SK-N-SH (cell line): ENCODE measurements at regions not wholly inside any gene's neighbourhood (a gene's known extent, or its start where the extent isn't known, plus 50 kb on each side); places are given as distances from the start of the nearest gene placed in this dataset.

ENCODE experiments used
- CTCF ChIA-PET: fragments of 300-600, 350-600 bp; formaldehyde crosslinking; extraction: SDS; loops from one replicate; lab custom pipeline; 2021; lab: Yijun Ruan, JAX
- POLR2A ChIA-PET: fragments of 350-600 bp; sonication (Branson Sonifier 250); formaldehyde crosslinking; extraction: SDS; loops from one replicate; lab custom pipeline; 2020; ENCODE audit warnings: antibody characterized with exemption, inconsistent platforms; lab: Yijun Ruan, JAX
- DNase-seq: peaks from one replicate; pipeline ENCODE4 v3.0.0; 2012
- H2AFZ ChIP-seq: fragments of 200-600 bp; sonication (generic); 2 replicates; pipeline ENCODE4 v1.8.1; 2016; ENCODE audit warnings: antibody characterized with exemption, mild to moderate bottlenecking, low read depth
- H3F3A ChIP-seq: fragments of 200-600 bp; sonication (generic); replicated peaks from 2 replicates; pipeline ENCODE3; 2016; ENCODE audit warnings: antibody characterized with exemption, mild to moderate bottlenecking; ENCODE audit not compliant: insufficient read depth
- H3K27ac ChIP-seq, 2 experiments: fragments of 200-500 bp in 1 of 2; fragments of 200-600 bp in 1 of 2; sonication (Bioruptor generic) in 1 of 2; sonication (generic), shearing (Covaris generic) in 1 of 2; 2 replicates each; pipeline versions ENCODE4 v1.5.1 to v1.6.1; 2014 to 2016; ENCODE audit warnings: low read depth in 2 of 2, inconsistent platforms in 1 of 2, low read length in 1 of 2, mild to moderate bottlenecking in 1 of 2, mixed read lengths in 1 of 2
- H3K27me3 ChIP-seq: fragments of 200-600 bp; sonication (generic), shearing (Covaris generic); 2 replicates; pipeline ENCODE4 v1.6.1; 2016; ENCODE audit warnings: mixed run types; ENCODE audit not compliant: insufficient read depth
- H3K36me3 ChIP-seq, 2 experiments: fragments of 200-500 bp in 1 of 2; fragments of 200-600 bp in 1 of 2; sonication (Bioruptor generic) in 1 of 2; sonication (generic) in 1 of 2; replicated peaks in 1 of 2; 2 replicates each; pipeline versions ENCODE3 to v1.5.1; 2014 to 2016; ENCODE audit warnings: low read length in 1 of 2, mild to moderate bottlenecking in 1 of 2; ENCODE audit not compliant: insufficient read depth in 2 of 2, control insufficient read depth in 1 of 2
- H3K4me1 ChIP-seq, 2 experiments: fragments of 200-500 bp in 1 of 2; fragments of 200-600 bp in 1 of 2; sonication (Bioruptor generic) in 1 of 2; sonication (generic), shearing (Covaris generic) in 1 of 2; 2 replicates each; pipeline versions ENCODE4 v1.5.1 to v1.6.1; 2014 to 2016; ENCODE audit warnings: low read depth in 1 of 2, low read length in 1 of 2, mixed run types in 1 of 2; ENCODE audit not compliant: insufficient read depth in 2 of 2, control insufficient read depth in 1 of 2
- H3K4me2 ChIP-seq: fragments of 200-600 bp; sonication (generic), shearing (Covaris generic); 2 replicates; pipeline ENCODE4 v1.6.1; 2017; ENCODE audit warnings: mixed run types
- H3K4me3 ChIP-seq, 2 experiments: fragments of 200-500 bp in 1 of 2; fragments of 200-600 bp in 1 of 2; sonication (Bioruptor generic) in 1 of 2; sonication (generic), shearing (Covaris generic) in 1 of 2; 2 replicates each; pipeline versions ENCODE4 v1.5.1 to v1.8.1; 2014 to 2016; ENCODE audit warnings: low read depth in 2 of 2, inconsistent platforms in 1 of 2, low read length in 1 of 2, mild to moderate bottlenecking in 1 of 2, mixed read lengths in 1 of 2, moderate library complexity in 1 of 2
- H3K79me2 ChIP-seq: fragments of 200-600 bp; sonication (generic); 2 replicates; pipeline ENCODE4 v1.8.1; 2017; ENCODE audit warnings: mild to moderate bottlenecking; ENCODE audit not compliant: insufficient read depth
- H3K9ac ChIP-seq: fragments of 200-600 bp; sonication (generic); 2 replicates; pipeline ENCODE4 v1.6.1; 2017; ENCODE audit warnings: mixed run types
- H3K9me2 ChIP-seq: fragments of 200-600 bp; sonication (generic); 2 replicates; pipeline ENCODE4 v1.6.1; 2017; ENCODE audit warnings: mixed run types
- H3K9me3 ChIP-seq: fragments of 200-600 bp; sonication (generic); 2 replicates; pipeline ENCODE4 v1.6.1; 2017; ENCODE audit warnings: mixed run types, mild to moderate bottlenecking, moderate library complexity
- H4K20me1 ChIP-seq: fragments of 200-600 bp; sonication (generic); 2 replicates; pipeline ENCODE4 v1.6.1; 2017; ENCODE audit warnings: mild to moderate bottlenecking, mixed run types; ENCODE audit not compliant: insufficient read depth
- CHD2 ChIP-seq: fragments of 150-350 bp; IDR thresholded peaks from 2 replicates; pipeline ENCODE4 v1.6.1; 2018; ENCODE audit warnings: low read length; ENCODE audit not compliant: partially characterized antibody
- CTCF ChIP-seq: fragments of 200-600 bp; sonication (generic); IDR thresholded peaks from 2 replicates; pipeline ENCODE4 v1.6.1; 2017; ENCODE audit warnings: antibody characterized with exemption, mild to moderate bottlenecking, moderate library complexity
- EZH2phosphoT487 ChIP-seq: fragments of 200-600 bp; sonication (generic); IDR thresholded peaks from 2 replicates; pipeline ENCODE4 v1.6.1; 2017; ENCODE audit warnings: low read depth, mixed run types, mild to moderate bottlenecking, antibody characterized with exemption, moderate library complexity, borderline replicate concordance
- FOSL2 ChIP-seq: IDR thresholded peaks from 2 replicates; pipeline ENCODE4 v1.4.0; 2012; ENCODE audit warnings: low read depth, mild to moderate bottlenecking, moderate library complexity, borderline replicate concordance
- MEF2A ChIP-seq: IDR thresholded peaks from 2 replicates; pipeline ENCODE4 v1.4.0; 2012; ENCODE audit warnings: low read depth, borderline replicate concordance
- PBX3 ChIP-seq: IDR thresholded peaks from 2 replicates; pipeline ENCODE4; 2012
- POLR2AphosphoS5 ChIP-seq: IDR thresholded peaks from 2 replicates; pipeline ENCODE4 v1.6.1; 2012; ENCODE audit warnings: low read depth, low read length
- RAD21 ChIP-seq: IDR thresholded peaks from 2 replicates; pipeline ENCODE4 v1.6.1; 2012; ENCODE audit warnings: mild to moderate bottlenecking, low read length
- RCOR1 ChIP-seq: fragments of 150-350 bp; IDR thresholded peaks from 2 replicates; pipeline ENCODE4 v1.6.1; 2017; ENCODE audit warnings: antibody characterized with exemption, low read length
- RFX5 ChIP-seq: IDR thresholded peaks from 2 replicates; pipeline ENCODE4 v1.6.1; 2012; ENCODE audit warnings: mild to moderate bottlenecking, improper control_type of control experiment, low read length
- SMC3 ChIP-seq: IDR thresholded peaks from 2 replicates; pipeline ENCODE4 v1.6.1; 2012; ENCODE audit warnings: low read depth, low read length, improper control_type of control experiment
- TAF1 ChIP-seq: IDR thresholded peaks from 2 replicates; pipeline ENCODE4 v1.6.1; 2012; ENCODE audit warnings: low read depth, mild to moderate bottlenecking, low read length, moderate library complexity, borderline replicate concordance
- TEAD4 ChIP-seq: IDR thresholded peaks from 2 replicates; pipeline ENCODE4 v1.4.0; 2012; ENCODE audit warnings: mild to moderate bottlenecking, borderline replicate concordance; ENCODE audit not compliant: insufficient read depth
- USF1 ChIP-seq: IDR thresholded peaks from 2 replicates; pipeline ENCODE4 v1.4.0; 2012; ENCODE audit warnings: low read depth, borderline replicate concordance
- WGBS: methylation state at CpG from one replicate; pipeline ENCODE4 v1.1.6; 2017; ENCODE audit warnings: low lambda C conversion rate; 5-methylcytosine and 5-hydroxymethylcytosine counted together
- TF ChIP-seq, protein P1 (sequence below): IDR thresholded peaks from 2 replicates; pipeline ENCODE4 v1.6.1; 2012; ENCODE audit warnings: mild to moderate bottlenecking, low read depth, low read length, moderate library complexity

DNA sequence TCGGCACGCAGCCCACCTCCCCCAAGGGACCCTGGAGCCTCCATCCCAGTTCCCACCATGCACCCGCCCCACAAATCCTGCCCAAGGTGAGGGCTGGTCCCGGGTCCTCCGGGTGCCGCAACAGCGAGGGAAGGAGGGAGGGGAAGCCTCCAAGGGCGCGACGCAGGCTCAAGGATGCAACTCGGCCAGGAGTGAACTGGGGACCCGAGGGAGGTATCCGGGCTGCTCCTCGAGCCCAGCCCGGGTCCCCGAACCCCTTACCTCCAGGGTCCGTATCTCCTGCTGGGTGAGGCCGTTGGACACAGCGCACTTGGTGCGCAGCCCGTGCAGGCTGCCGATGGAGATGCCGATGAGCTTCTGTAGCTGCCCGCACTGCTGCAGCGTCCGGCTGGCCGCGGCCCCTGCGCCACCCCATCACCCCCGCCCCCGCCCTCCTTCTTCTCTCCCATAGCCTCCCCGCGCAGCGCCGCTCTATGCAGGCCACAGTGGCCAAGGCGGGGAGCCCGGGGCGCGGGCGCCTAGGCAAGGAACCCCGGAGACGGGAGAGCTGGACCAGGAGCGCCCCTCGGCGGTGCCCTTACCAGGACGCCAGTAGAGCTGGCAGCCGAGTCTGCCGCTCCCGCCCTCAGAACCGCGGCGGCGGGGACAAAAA is 124.1 kb downstream of the ANKRD30BL start:
- H3K9me3 ChIP-seq = no peaks in the 10 kb centered on the region
- H3K9me2 ChIP-seq = no peaks in the 10 kb centered on the region
- H3F3A ChIP-seq = no peaks in the 10 kb centered on the region
- no peak overlapping the region for H3K9ac ChIP-seq
- H4K20me1 ChIP-seq = no peaks in the 10 kb centered on the region
- H3K4me3 ChIP-seq = peak overlapping the region; percentile 46 to 62
- H3K4me1 ChIP-seq = no peaks in the 10 kb centered on the region; a peak in 1 of 4 replicates
- CTCF ChIA-PET = interaction anchor here (0.6 to 1.1 kb wide), 2 partner anchors 98 to 880 kb away, joined by 3 to 4 read pairs; no protein-coding TSS in a partner anchor
- peak overlapping the region; percentile 78; the same call in 1 of the 2 replicates for H2AFZ ChIP-seq
- no peaks in the 10 kb centered on the region for H3K79me2 ChIP-seq
- no peak overlapping the region for H3K27ac ChIP-seq
- H3K4me2 ChIP-seq = peak overlapping the region; percentile 89
- peak; percentile 61 for DNase-seq
- POLR2A ChIA-PET = no interaction called here
- 7% methylated on average over 26 of the region's 53 CpGs for WGBS
- no peaks in the 10 kb centered on the region for H3K36me3 ChIP-seq
- peaks cover 30% of the 10 kb centered on the region for H3K27me3 ChIP-seq
- no peak for TF ChIP-seq TAF1
- TF ChIP-seq RFX5 = no peak
- TF ChIP-seq MEF2A = no peak
- peak; percentile 11; the same call in 1 of the 2 replicates for TF ChIP-seq CTCF
- no peak for TF ChIP-seq PBX3
- TF ChIP-seq RAD21 = 0 out of 2 replicates have a peak, but pooled peaks have one; percentile 7
- no peak for TF ChIP-seq CHD2
- no peak for TF ChIP-seq RCOR1
- TF ChIP-seq USF1 = no peak

- POLR2A ChIA-PET = no interaction called here
- H3K27ac ChIP-seq = no peak overlapping the region
- H3K36me3 ChIP-seq = no peaks in the 10 kb centered on the region
- H4K20me1 ChIP-seq = no peaks in the 10 kb centered on the region
- WGBS = 14% methylated on average over 2 of the region's 2 CpGs
- no peak overlapping the region for H2AFZ ChIP-seq
- no peak overlapping the region for H3K9ac ChIP-seq
- no peaks in the 10 kb centered on the region; a peak in 1 of 4 replicates for H3K4me1 ChIP-seq
- CTCF ChIA-PET = no interaction called here
- H3K4me3 ChIP-seq = no peak overlapping the region
- no peaks in the 10 kb centered on the region for H3K9me3 ChIP-seq
- no peaks in the 10 kb centered on the region for H3K9me2 ChIP-seq
- no peaks in the 10 kb centered on the region for H3K79me2 ChIP-seq
- H3K4me2 ChIP-seq = no peak overlapping the region
- H3F3A ChIP-seq = no peaks in the 10 kb centered on the region
- no peak for DNase-seq
- peaks cover 28% of the 10 kb centered on the region for H3K27me3 ChIP-seq
- no peak for TF ChIP-seq EZH2phosphoT487
- TF ChIP-seq TEAD4 = no peak
- TF ChIP-seq, protein P1, sequence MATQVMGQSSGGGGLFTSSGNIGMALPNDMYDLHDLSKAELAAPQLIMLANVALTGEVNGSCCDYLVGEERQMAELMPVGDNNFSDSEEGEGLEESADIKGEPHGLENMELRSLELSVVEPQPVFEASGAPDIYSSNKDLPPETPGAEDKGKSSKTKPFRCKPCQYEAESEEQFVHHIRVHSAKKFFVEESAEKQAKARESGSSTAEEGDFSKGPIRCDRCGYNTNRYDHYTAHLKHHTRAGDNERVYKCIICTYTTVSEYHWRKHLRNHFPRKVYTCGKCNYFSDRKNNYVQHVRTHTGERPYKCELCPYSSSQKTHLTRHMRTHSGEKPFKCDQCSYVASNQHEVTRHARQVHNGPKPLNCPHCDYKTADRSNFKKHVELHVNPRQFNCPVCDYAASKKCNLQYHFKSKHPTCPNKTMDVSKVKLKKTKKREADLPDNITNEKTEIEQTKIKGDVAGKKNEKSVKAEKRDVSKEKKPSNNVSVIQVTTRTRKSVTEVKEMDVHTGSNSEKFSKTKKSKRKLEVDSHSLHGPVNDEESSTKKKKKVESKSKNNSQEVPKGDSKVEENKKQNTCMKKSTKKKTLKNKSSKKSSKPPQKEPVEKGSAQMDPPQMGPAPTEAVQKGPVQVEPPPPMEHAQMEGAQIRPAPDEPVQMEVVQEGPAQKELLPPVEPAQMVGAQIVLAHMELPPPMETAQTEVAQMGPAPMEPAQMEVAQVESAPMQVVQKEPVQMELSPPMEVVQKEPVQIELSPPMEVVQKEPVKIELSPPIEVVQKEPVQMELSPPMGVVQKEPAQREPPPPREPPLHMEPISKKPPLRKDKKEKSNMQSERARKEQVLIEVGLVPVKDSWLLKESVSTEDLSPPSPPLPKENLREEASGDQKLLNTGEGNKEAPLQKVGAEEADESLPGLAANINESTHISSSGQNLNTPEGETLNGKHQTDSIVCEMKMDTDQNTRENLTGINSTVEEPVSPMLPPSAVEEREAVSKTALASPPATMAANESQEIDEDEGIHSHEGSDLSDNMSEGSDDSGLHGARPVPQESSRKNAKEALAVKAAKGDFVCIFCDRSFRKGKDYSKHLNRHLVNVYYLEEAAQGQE = no peak
- TF ChIP-seq FOSL2 = no peak
- TF ChIP-seq CTCF = no peak
- TF ChIP-seq RAD21 = no peak
- no peak for TF ChIP-seq POLR2AphosphoS5
- no peak for TF ChIP-seq TAF1
- TF ChIP-seq USF1 = no peak
- TF ChIP-seq SMC3 = no peak
Measured at GRCh38 chr2:132034646-132035045, 127.1 kb downstream of the ANKRD30BL start.
